Astrocyte of the spinal cord (primary cell): ENCODE measurements at regions not wholly inside any gene's neighbourhood (a gene's known extent, or its start where the extent isn't known, plus 50 kb on each side); places are given as distances from the start of the nearest gene placed in this dataset.

Experiments
- DNase-seq: peaks from one replicate; pipeline ENCODE4 v3.0.0; 2011; ENCODE audit warnings: low read depth, low spot score
- H3K4me3 ChIP-seq: 2 replicates; pipeline ENCODE4 v1.5.1; 2011; ENCODE audit warnings: low read depth, mild to moderate bottlenecking, low read length, moderate library complexity
- CTCF ChIP-seq: IDR thresholded peaks from 2 replicates; pipeline ENCODE4 v1.5.1; 2012; ENCODE audit warnings: low read depth, mild to moderate bottlenecking, low read length, inconsistent platforms
- in situ Hi-C: cut with HindIII; loops from 2 replicates; pipeline ENCODE4 v1.10.0; 2017; ENCODE audit warnings: low sequenced_read_pairs

GRCh38 chr13:77480066-77480465, 55.4 kb upstream of the SCEL start:
- in situ Hi-C loops: no loop called here
- H3K4me3 ChIP-seq: no peak overlapping the region
- no peak for DNase-seq
- no peak for TF ChIP-seq CTCF

GRCh38 chr13:77479326-77479725, 56.2 kb upstream of the SCEL start:
- no peak for TF ChIP-seq CTCF
- in situ Hi-C loops: no loop called here
- no peak overlapping the region for H3K4me3 ChIP-seq
- DNase-seq: no peak

GRCh38 chr13:77477299-77477848, 58.1 kb upstream of the SCEL start:
- H3K4me3 ChIP-seq: no peak overlapping the region
- in situ Hi-C loops: no loop called here
- DNase-seq: no peak
- TF ChIP-seq CTCF: no peak

- in situ Hi-C loops: no loop called here
- no peak for TF ChIP-seq CTCF
- no peak for DNase-seq
- no peak overlapping the region for H3K4me3 ChIP-seq
Observed at GRCh38 chr13:77476456-77476855, 59.0 kb upstream of the SCEL start.

GRCh38 chr13:77475345-77476084, 60.0 kb upstream of the SCEL start:
- TF ChIP-seq CTCF: no peak
- no peak overlapping the region for H3K4me3 ChIP-seq
- in situ Hi-C loops: no loop called here
- no peak for DNase-seq

- no peak for TF ChIP-seq CTCF
- DNase-seq: no peak
- in situ Hi-C loops: no loop called here
- H3K4me3 ChIP-seq: no peak overlapping the region
Observed at GRCh38 chr13:77470986-77471385, 64.5 kb upstream of the SCEL start.
